GM18526 (cell line): ENCODE measurements at regions not wholly inside any gene's neighbourhood (a gene's known extent, or its start where the extent isn't known, plus 50 kb on each side); places are given as distances from the start of the nearest gene placed in this dataset.

Experiments used
- POLR2A ChIP-seq: IDR thresholded peaks from 3 replicates; pipeline ENCODE4 v1.6.1; 2011; ENCODE audit not compliant: insufficient read length; ENCODE audit errors: extremely low read depth

GRCh38 chr16:86079255-86079885 is 180.4 kb downstream of the IRF8 start:
- TF ChIP-seq POLR2A = no peak

DNA sequence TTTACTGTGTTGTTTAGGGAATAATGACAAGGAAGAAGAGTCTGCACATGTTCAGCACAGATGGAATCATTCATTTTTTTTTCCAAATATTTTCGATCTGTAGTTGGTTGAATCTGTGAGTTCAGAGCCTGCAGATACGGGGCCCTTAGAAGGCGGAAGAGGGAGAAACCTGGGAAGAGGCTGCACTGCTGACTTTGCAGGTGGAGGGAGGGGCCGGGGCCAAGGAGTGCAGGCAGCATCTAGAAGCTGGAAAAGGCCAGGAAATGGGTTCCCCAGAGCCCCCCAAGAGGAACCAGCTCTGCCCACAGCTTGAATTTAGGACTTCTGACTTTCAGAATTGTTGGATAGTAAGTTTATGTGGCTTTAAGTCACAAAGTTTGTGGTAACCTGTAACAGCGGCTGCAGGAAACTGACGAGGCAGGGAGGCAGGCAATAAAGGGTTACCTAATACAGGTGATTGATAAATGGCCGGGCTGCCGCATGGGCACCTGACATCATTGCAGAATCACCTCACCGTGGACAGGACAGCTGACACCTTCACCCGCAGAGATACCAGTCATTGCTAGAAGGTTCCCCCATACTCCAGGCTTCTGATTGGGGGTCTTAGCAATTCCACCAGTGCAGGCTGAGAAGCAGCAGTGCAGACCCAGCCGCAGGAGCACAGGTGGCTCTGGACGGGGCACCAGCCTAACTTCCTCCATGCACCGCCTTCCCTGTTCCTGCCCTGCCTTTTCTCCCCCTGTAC is 181.3 kb downstream of the IRF8 start:
- no peak for TF ChIP-seq POLR2A

- TF ChIP-seq POLR2A = no peak
Observed at GRCh38 chr16:86080982-86081381, 182.0 kb downstream of the IRF8 start.

- no peak for TF ChIP-seq POLR2A
Observed at GRCh38 chr16:86082418-86083030, 183.6 kb downstream of the IRF8 start.

GRCh38 chr16:86083382-86084002 is 184.5 kb downstream of the IRF8 start:
- TF ChIP-seq POLR2A = no peak

DNA sequence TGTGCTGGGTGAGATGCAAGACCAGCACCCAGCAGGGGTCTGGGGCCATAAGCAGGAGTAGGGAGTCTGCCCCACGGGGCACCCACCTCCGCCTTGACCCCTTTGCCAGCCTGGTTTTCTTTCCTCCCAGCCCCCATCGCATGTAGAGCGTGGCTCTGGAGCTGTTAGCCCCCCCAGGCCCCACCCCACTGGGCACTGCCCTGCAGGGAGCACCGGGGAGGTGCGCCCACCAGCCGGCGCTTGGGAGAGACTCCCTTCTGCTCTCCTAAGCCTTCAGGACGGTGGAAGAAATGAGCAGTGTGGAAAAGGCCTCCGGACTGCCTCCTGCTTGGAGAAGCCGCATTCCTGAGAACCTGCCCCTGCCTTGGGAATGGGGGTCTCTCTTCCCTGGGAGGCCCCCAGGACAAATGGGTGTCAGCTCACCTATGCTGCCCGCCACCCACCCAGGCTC is 186.2 kb downstream of the IRF8 start:
- no peak for TF ChIP-seq POLR2A

- no peak for TF ChIP-seq POLR2A
Observed at GRCh38 chr16:86085795-86086194, 186.8 kb downstream of the IRF8 start.

DNA sequence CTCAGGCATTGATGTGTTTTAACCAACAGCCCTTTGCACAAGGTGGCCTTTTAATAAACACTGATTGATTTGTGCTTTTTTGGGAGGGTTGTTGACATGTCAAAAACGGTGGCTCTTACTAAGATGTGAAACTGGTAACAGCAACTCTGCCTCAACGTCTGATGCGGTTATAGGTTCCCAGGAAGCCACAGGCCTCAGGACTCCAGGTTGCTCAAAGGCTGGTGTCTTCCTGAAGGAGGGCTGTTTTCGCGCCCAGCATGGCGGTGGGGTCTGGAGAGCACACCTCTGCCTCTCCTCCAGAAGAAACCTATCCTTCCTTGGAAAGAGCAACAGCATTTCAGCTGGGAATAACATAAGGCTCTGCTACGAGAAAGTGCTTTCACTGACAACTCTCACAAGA is 187.5 kb downstream of the IRF8 start:
- TF ChIP-seq POLR2A = no peak

GRCh38 chr16:86087011-86087895 is 188.3 kb downstream of the IRF8 start:
- TF ChIP-seq POLR2A = no peak

DNA sequence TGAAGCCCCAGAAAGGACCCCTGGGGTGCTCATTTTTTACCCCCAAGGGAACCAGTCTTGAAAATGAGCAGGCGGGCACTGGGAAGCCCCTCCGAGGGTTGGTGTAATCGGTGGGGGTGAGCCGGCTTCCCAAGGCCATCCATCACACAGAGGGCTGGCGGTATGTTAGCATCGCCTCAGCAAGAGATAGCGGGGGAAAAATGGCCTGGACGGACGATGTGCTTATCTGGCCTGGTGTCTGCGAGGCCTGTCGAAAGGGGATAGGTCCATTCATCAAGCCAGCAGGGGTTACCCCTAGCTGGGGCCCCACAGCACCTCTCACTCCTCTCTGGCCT is 188.9 kb downstream of the IRF8 start:
- TF ChIP-seq POLR2A = no peak

GRCh38 chr16:86088287-86088686 is 189.3 kb downstream of the IRF8 start:
- no peak for TF ChIP-seq POLR2A

DNA sequence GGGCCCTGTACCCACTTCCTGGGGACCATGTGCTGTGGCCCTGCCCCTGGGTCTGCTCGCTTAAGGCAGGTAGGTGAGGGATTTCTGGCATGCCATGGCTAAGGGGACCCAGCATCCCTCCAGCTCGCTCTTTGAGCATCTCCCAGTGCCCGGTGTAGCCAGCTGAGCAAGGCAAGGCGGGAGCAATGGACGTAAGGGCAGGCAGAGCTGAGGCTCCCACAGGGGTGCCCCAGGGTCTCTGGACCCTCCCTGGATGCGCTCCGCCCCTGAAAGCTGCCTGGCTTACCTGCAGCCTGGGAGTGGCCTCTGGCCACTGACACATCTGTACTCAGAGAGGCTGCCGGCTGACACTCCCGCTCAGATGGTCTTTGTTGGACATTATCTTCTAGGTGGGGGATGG is 189.9 kb downstream of the IRF8 start:
- TF ChIP-seq POLR2A = no peak

- TF ChIP-seq POLR2A = no peak
Observed at GRCh38 chr16:86089334-86089900, 190.5 kb downstream of the IRF8 start.

- TF ChIP-seq POLR2A = no peak
Observed at GRCh38 chr16:86089991-86090390, 191.0 kb downstream of the IRF8 start.
